ENCODE measurements at regions not wholly inside any gene's neighbourhood (a gene's known extent, or its start where the extent isn't known, plus 50 kb on each side); places are given as distances from the start of the nearest gene placed in this dataset.
"Not testable (repeated sequence)": the region's sequence is repeated elsewhere in the genome, so short reads cannot be mapped to it uniquely, and the experiment has no call there.

- H3K9ac ChIP-seq (replicated peaks; ENCODE audit: extremely low read depth, insufficient read depth, low read length): no peak overlapping the region
- H3K27ac ChIP-seq (ENCODE audit: insufficient read depth, low read depth, low read length): no peak overlapping the region
- TF ChIP-seq GATA2 (IDR thresholded peaks at IDR 0.05; ENCODE audit: insufficient read depth, insufficient read length, low read depth, low read length) (no peak), EZH2 (IDR thresholded peaks at IDR 0.05; ENCODE audit: borderline replicate concordance, low read depth, low read length, severe bottlenecking) (no peak), POLR2A (IDR thresholded peaks at IDR 0.05; ENCODE audit: low read depth, low read length) (no peak), FOS (IDR thresholded peaks at IDR 0.05; ENCODE audit: borderline replicate concordance, insufficient read depth, low read length) (no peak), POLR2AphosphoS5 (IDR thresholded peaks at IDR 0.05; ENCODE audit: insufficient read depth, low read depth, low read length) (no peak), JUN (IDR thresholded peaks at IDR 0.05; ENCODE audit: borderline replicate concordance, insufficient read depth, insufficient read length, low read depth) (no peak), MYC (IDR thresholded peaks at IDR 0.05; ENCODE audit: low read depth, low read length) (no peak), CTCF (IDR thresholded peaks at IDR 0.05; ENCODE audit: extremely low read depth in 1 of 2, insufficient read depth in 1 of 2, low read depth in 1 of 2, low read length in 2 of 2) (no peak)
- TF ChIP-seq, protein P1, sequence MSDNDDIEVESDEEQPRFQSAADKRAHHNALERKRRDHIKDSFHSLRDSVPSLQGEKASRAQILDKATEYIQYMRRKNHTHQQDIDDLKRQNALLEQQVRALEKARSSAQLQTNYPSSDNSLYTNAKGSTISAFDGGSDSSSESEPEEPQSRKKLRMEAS (IDR thresholded peaks at IDR 0.05; ENCODE audit: insufficient read depth, insufficient read length): no peak
- no TSS peak for BruUV-seq (replicated peaks)
- no peaks in the 10 kb centered on the region for H3K4me1 ChIP-seq (ENCODE audit: control insufficient read depth, extremely low read depth, insufficient read depth, low read length)
- intact Hi-C loops (cut with micrococcal nuclease): no loop called here
- no peaks in the 10 kb centered on the region for H3K27me3 ChIP-seq (ENCODE audit: control insufficient read depth in 2 of 2, insufficient read depth in 2 of 2, low read length in 2 of 2)
- POLR2A ChIA-PET: no interaction called here
- dilution Hi-C loops (cut with MboI; ENCODE audit: extremely low pct_ligation_motif_present, low sequenced_read_pairs): no loop called here
- H3K9me1 ChIP-seq (replicated peaks; ENCODE audit: control insufficient read depth, extremely low read depth, insufficient read depth, low read length): no peaks in the 10 kb centered on the region
- no peak for DNase-seq (ENCODE audit: low read depth, low spot score)
- no peak overlapping the region for H3K4me3 ChIP-seq (replicated peaks in 1 of 3; ENCODE audit: insufficient read depth in 1 of 3, low read depth in 1 of 3, low read length in 3 of 3)
- no peaks in the 10 kb centered on the region for H3K36me3 ChIP-seq (ENCODE audit: control insufficient read depth in 2 of 2, extremely low read depth in 1 of 2, insufficient read depth in 2 of 2, low read length in 2 of 2)
- H4K20me1 ChIP-seq (replicated peaks; ENCODE audit: control insufficient read depth, extremely low read depth, insufficient read depth, low read length): no peaks in the 10 kb centered on the region
- no peak for FAIRE-seq
- H3K9me3 ChIP-seq (replicated peaks; ENCODE audit: control insufficient read depth, insufficient read depth, low read length): no peaks in the 10 kb centered on the region
- H3K79me2 ChIP-seq (ENCODE audit: control insufficient read depth, insufficient read depth, low read length): no peaks in the 10 kb centered on the region
- CTCF ChIA-PET: interaction anchor here (2.0 kb wide), 1 partner anchor 194 kb away, joined by 9 read pairs; no protein-coding TSS in a partner anchor
- no peak overlapping the region for H3K4me2 ChIP-seq (ENCODE audit: insufficient read depth, low read length)
- no peak overlapping the region for H2AFZ ChIP-seq (ENCODE audit: low read depth, low read length)
Measured at GRCh38 chr6:166795879-166796278, 160.5 kb downstream of the RNASET2 start.

DNA sequence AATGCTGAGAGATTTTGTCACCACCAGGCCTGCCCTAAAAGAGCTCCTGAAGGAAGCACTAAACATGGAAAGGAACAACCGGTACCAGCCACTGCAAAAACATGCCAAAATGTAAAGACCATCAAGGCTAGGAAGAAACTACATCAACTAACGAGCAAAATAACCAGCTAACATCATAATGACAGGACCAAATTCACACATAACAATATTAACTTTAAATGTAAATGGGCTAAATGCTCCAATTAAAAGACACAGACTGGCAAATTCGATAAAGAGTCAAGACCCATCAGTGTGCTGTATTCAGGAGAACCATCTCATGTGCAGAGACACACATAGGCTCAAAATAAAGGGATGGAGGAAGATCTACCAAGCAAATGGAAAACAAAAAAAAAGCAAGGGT is 163.8 kb upstream of the RPS6KA2 start:
- H4K20me1 ChIP-seq (replicated peaks; ENCODE audit: control insufficient read depth, extremely low read depth, insufficient read depth, low read length); DNase-seq (ENCODE audit: low read depth, low spot score); dilution Hi-C loops (cut with MboI; ENCODE audit: extremely low pct_ligation_motif_present, low sequenced_read_pairs); H3K4me2 ChIP-seq (ENCODE audit: insufficient read depth, low read length); H3K9me1 ChIP-seq (replicated peaks; ENCODE audit: control insufficient read depth, extremely low read depth, insufficient read depth, low read length); H3K27me3 ChIP-seq (ENCODE audit: control insufficient read depth in 2 of 2, insufficient read depth in 2 of 2, low read length in 2 of 2); H3K36me3 ChIP-seq (ENCODE audit: control insufficient read depth in 2 of 2, extremely low read depth in 1 of 2, insufficient read depth in 2 of 2, low read length in 2 of 2); H3K27ac ChIP-seq (ENCODE audit: insufficient read depth, low read depth, low read length); H3K9me3 ChIP-seq (replicated peaks; ENCODE audit: control insufficient read depth, insufficient read depth, low read length); H3K79me2 ChIP-seq (ENCODE audit: control insufficient read depth, insufficient read depth, low read length); H3K4me3 ChIP-seq (replicated peaks in 1 of 3; ENCODE audit: insufficient read depth in 1 of 3, low read depth in 1 of 3, low read length in 3 of 3); H2AFZ ChIP-seq (ENCODE audit: low read depth, low read length); H3K9ac ChIP-seq (replicated peaks; ENCODE audit: extremely low read depth, insufficient read depth, low read length); H3K4me1 ChIP-seq (ENCODE audit: control insufficient read depth, extremely low read depth, insufficient read depth, low read length); BruUV-seq (replicated peaks); FAIRE-seq; intact Hi-C loops (cut with micrococcal nuclease); CTCF ChIA-PET; POLR2A ChIA-PET: not testable (repeated sequence)

- DNase-seq (ENCODE audit: low read depth, low spot score); H3K4me1 ChIP-seq (ENCODE audit: control insufficient read depth, extremely low read depth, insufficient read depth, low read length); H3K27me3 ChIP-seq (ENCODE audit: control insufficient read depth in 2 of 2, insufficient read depth in 2 of 2, low read length in 2 of 2); H3K9me1 ChIP-seq (replicated peaks; ENCODE audit: control insufficient read depth, extremely low read depth, insufficient read depth, low read length); H3K36me3 ChIP-seq (ENCODE audit: control insufficient read depth in 2 of 2, extremely low read depth in 1 of 2, insufficient read depth in 2 of 2, low read length in 2 of 2); H3K9ac ChIP-seq (replicated peaks; ENCODE audit: extremely low read depth, insufficient read depth, low read length); dilution Hi-C loops (cut with MboI; ENCODE audit: extremely low pct_ligation_motif_present, low sequenced_read_pairs); H3K4me2 ChIP-seq (ENCODE audit: insufficient read depth, low read length); H2AFZ ChIP-seq (ENCODE audit: low read depth, low read length); FAIRE-seq; H3K4me3 ChIP-seq (replicated peaks in 1 of 3; ENCODE audit: insufficient read depth in 1 of 3, low read depth in 1 of 3, low read length in 3 of 3); CTCF ChIA-PET; BruUV-seq (replicated peaks); H4K20me1 ChIP-seq (replicated peaks; ENCODE audit: control insufficient read depth, extremely low read depth, insufficient read depth, low read length); H3K9me3 ChIP-seq (replicated peaks; ENCODE audit: control insufficient read depth, insufficient read depth, low read length); H3K79me2 ChIP-seq (ENCODE audit: control insufficient read depth, insufficient read depth, low read length); H3K27ac ChIP-seq (ENCODE audit: insufficient read depth, low read depth, low read length); POLR2A ChIA-PET: not testable (repeated sequence)
- intact Hi-C loops (cut with micrococcal nuclease): loop anchor here (5.0 kb wide), 1 partner anchor 583 kb away; no protein-coding TSS in a partner anchor
Measured at GRCh38 chr6:166788846-166789529, 161.9 kb upstream of the RPS6KA2 start.

All from endothelial cell of umbilical vein (primary cell).